ENCODE measurements at regions not wholly inside any gene's neighbourhood (a gene's known extent, or its start where the extent isn't known, plus 50 kb on each side); places are given as distances from the start of the nearest gene placed in this dataset.

- peak; percentile 46 for DNase-seq (ENCODE audit: low spot score)
These were observed 98.8 kb upstream of the NCKAP5 start for GRCh38 chr2:133667085-133667484.

GRCh38 chr2:133667968-133668367 is 99.7 kb upstream of the NCKAP5 start:
- no peak for DNase-seq (ENCODE audit: low spot score)

DNA sequence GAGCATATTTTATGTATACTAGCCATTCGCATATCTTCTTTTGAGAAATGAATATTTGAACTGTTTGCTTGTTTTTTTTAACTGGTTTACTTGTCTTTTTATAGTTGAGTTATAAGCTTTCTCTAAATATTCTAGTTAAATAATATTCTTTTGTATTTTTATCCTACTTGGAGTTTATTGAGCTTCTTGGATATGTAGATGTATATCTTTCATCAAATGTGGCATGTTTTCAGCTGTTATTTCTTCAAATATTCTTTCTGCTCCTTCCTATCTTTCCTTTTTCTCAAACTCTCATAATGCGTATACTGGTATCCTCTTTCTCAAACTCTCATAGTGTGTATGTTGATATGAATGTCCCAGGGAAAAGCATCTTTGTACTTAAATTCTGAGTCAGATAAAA is 100.3 kb upstream of the NCKAP5 start:
- DNase-seq (ENCODE audit: low spot score): no peak

GRCh38 chr2:133673305-133673905 is 105.1 kb upstream of the NCKAP5 start:
- DNase-seq (ENCODE audit: low spot score): no peak

DNA sequence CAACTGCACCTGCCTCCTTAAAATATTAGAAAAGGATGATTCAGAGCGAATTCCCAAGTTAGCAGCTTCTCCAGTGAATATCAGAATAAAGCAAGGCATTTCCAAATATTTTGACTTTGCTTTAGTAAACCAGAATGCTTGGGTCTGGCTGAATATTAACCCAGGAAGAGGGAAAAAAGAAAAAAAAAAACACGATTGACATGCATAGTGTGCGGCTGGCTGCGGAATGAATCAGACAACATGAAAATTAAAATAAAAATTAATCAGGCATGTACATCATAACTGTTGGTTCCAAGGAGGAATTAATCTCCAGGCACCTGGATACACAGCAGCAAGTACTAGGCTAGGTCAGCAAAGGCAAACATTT is 105.8 kb upstream of the NCKAP5 start:
- DNase-seq (ENCODE audit: low spot score): no peak

DNA sequence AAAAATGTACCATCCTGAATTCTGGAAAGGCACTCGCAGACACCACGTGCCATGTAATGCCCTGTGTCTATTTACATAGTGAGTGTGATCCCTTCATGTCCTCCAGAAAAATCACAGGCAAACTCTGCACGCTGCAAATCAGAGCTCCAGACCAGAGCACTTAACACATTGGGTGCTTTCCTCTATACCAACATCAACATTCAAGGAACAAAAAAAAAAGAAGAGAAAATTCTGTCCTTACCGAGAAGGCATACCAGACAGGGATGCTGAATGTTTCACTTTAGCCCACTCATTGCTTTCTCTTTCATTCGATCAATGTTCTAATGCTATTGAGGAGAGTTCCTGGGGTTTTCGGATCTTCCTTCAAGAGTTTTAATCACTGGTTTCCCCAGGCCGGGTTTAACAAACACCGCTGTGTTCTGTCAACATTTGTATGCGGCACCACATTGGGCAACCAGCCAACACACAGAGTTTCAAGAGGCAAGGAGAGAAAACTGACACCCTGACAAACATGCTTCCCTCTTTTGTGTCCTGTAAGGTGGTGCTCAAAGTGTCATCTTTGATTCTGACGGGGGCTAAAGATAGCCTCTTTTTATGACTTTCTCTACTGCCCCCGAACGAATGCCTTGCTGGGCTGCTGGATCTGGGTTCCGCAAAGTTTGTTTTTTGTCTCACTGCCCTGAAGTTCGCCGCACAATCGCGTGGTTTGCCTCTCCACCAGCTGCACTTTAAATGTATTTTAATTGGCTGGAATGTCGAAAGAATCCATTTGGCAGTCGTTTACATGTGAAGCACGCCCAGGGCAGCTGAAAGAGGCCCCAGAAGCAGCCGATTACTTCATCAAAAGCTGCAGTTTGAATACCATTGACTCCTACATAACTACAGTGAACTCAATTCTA is 106.4 kb upstream of the NCKAP5 start:
- peak; percentile 69 for DNase-seq (ENCODE audit: low spot score)

DNA sequence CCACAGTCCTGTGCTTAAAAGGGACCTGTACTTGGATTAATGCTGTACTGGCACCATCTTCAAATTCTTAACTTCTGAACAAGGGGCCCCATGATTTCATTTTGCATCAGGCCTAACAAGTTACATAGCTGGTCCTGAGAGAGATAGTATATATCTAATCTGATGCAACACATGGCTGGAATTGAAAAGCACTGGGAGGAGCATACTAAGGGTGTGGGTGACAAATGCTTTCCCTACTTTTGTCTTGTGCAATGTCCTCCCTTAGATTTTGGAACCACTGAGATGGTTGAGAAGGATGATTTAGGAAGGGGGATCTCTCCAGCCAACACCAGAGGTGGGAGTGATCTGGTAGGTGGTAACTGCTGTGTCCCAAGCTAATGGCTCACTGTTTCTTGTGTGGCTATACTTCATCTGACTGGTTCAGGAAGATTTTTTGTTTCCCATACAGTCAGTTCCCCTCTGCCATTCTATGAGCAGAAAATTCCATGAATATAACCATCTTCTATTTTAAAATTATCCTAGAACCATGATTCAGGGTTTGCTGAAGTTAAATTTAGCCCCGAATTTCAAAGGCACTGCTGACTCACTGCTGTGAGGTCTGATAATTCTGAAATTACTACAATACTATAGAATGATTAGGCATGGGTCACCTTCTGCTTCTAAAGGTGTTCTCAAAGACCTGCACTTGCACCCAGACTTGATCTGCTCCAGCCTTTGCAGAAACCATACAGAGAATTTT is 108.3 kb upstream of the NCKAP5 start:
- DNase-seq (ENCODE audit: low spot score): peak; percentile 21

DNA sequence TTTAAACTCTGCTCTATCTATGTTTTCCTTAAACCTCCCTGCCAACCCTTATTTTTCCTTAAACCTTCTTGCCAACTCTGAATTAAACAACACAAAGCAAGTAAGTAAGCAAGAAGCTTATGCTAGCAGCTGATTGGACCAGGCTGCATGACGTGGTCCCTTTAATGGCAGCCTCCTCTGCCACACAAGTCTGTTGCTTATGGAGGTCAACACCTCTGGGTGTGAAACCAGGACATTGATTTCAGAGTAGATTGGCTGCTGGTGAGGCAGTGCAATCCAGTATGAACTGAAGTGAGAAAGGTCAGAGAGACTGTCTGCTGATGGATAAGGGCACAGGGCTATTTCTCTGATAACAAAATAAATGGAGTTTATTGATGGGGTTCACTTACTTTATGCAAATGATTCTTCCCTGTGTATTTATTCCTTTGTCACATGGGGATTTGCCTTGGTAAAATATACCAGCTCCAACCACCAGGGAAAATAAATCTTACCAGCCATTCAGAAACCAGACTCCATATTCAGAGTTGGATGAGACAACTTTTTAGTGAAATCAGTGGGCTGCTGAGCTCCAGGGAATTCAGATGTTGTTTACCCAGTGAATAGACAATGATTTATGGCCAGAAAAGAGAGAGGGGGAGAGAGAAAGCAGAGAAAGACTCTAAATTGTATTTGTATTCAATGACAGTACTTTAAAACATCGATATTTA is 112.2 kb upstream of the NCKAP5 start:
- DNase-seq (ENCODE audit: low spot score): no peak

GRCh38 chr2:133682347-133682746 is 114.1 kb upstream of the NCKAP5 start:
- DNase-seq (ENCODE audit: low spot score): no peak

DNA sequence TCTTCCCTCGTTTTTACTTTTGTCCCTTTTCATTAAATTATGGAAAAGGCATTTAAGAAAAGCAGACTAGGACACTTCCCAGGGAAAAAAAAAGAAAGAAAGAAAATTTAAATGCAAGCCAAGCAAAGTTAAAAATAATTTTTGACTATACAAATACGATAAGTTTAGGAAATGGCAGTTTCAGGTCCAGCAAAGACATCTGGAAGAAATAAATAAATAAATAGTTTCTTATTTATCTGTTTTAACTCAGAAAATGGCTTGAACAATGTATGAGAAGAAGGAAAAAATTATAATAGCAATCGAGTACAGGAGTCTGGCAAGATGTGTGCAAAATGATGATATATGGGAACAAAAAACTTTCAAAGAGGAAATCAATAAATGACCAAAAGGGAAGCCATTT is 114.6 kb upstream of the NCKAP5 start:
- DNase-seq (ENCODE audit: low spot score): no peak

- DNase-seq (ENCODE audit: low spot score): no peak
These were observed 117.5 kb upstream of the NCKAP5 start for GRCh38 chr2:133685636-133686215.

DNA sequence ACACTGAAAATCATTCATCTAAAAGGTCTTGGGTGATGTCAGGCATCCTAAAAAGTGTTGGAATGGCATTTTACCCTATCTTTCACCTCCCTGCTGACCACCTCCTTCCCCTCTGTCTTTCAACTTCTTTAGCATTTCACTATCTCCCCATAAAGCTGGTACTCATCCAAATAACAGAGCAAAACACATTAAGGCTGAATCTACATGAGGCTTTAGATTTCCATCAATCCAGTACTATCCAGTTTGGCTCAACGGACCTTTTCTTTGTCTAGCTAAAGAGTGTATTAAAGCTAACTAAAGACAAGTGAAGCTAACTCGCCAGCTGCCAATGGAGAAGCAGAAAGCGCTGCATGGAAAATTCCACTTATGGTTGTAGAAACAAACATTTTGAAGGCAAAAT is 122.5 kb upstream of the NCKAP5 start:
- no peak for DNase-seq (ENCODE audit: low spot score)

- no peak for DNase-seq (ENCODE audit: low spot score)
These were observed 123.1 kb upstream of the NCKAP5 start for GRCh38 chr2:133691336-133691735.

- no peak for DNase-seq (ENCODE audit: low spot score)
These were observed 137.0 kb upstream of the NCKAP5 start for GRCh38 chr2:133705287-133705686.

DNA sequence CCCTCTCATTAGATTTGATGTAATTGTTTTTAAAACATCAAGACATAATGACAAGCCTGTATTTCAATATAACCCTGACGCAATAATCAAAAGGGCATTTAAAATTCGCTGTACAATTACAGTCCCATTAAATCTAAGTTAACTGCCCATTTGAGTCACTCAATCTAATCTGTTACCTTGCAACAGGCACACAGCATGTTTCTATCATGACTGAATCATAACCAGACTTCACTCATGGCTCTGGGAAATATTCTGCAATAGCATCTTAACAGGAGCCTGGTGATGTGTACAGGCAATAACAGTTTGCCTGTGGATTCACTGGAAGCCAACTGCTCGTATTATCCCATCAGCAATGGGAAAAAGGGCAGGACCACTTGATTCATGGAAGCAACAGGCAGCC is 142.3 kb upstream of the NCKAP5 start:
- no peak for DNase-seq (ENCODE audit: low spot score)

DNA sequence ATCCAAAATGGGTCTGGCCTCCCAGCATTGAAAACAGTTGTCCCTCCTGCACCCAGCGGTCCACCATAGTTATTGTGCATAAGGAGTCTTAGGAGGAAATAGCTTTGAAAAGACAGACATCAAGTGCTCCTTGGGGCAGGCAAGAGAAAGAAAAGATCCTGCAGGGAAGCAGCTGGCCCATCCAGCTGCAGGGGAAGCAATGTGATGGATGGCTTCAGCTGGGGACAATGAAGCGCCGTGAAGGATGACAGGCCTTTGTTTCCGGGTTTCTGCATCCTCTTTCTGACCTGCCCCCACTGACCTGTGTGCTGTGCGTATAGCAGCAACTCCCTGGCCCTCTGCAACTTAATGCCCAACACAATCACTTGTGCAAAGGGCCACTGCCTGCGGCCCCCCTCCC is 142.9 kb upstream of the NCKAP5 start:
- DNase-seq (ENCODE audit: low spot score): no peak

- no peak for DNase-seq (ENCODE audit: low spot score)
These were observed 143.5 kb upstream of the NCKAP5 start for GRCh38 chr2:133711806-133712205.

GRCh38 chr2:133712369-133712768 is 144.1 kb upstream of the NCKAP5 start:
- DNase-seq (ENCODE audit: low spot score): no peak

DNA sequence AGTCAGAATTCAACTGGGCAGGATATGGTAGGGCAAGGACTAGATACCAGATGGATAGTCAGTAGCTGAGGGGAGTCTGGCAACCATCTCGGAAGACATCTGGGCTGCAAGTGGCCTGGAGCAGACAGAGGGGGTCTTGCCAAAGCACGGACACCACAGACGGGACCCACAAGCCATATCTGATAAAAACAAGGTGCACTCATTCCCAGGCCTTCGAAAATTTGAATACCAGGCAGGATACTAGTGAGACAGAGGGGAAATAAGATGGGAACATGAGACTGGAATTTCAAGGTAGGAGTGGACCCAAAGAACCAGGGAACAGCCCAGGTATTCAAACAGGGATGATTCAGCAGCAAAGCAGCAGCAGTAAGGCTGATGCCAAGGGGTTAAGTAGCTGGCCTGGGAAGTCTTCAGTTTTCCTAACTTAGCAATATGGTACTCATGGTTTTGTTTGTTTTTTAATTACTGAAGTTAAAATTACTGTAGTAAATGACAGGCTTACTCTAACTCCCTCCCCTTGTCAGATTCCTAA is 144.9 kb upstream of the NCKAP5 start:
- DNase-seq (ENCODE audit: low spot score): no peak

DNA sequence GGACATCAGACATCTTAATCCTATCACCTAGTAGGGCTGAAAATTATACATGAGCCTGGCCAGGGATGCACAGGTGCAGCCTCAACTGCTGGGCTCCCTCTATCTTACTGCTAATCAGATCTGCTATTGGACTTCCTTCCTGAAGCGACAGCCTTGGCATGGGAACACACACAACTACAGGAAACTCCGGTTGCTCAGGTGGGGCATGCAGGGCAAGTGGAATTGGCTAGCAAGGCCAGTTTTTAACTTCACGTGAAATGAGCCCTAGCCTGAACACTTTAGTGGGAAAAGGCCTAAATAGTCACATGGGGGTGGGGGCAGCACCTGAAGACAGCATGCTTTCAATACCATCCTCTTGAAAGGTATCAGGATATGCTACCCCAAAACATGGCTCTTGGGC is 147.9 kb upstream of the NCKAP5 start:
- no peak for DNase-seq (ENCODE audit: low spot score)

GRCh38 chr2:133717497-133717896 is 149.2 kb upstream of the NCKAP5 start:
- no peak for DNase-seq (ENCODE audit: low spot score)

- peak; percentile 36 for DNase-seq (ENCODE audit: low spot score)
These were observed 150.5 kb upstream of the NCKAP5 start for GRCh38 chr2:133718688-133719201.
